ENCODE measurements at regions not wholly inside any gene's neighbourhood (a gene's known extent, or its start where the extent isn't known, plus 50 kb on each side); places are given as distances from the start of the nearest gene placed in this dataset.

DNA sequence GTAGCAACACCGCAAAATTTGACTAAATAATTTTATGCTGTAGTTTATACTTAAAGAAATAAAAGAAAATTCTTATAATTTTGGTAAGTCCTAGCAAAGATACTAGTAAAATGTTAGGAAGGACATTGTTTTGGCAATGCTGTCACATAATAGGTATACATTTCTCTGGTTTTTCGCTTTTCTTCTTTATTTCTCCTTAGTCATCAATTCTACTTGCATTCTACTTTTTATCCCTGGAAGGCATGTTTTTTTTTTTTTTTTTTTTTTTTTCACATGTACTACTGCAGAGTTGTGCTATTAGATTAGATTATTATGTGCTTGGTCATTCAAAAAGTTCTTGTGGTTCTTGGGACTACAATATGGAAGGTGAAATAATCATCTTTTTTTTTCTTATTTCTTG is 1421.2 kb downstream of the SI start:
- dilution Hi-C loops (cut with MboI; ENCODE audit: extremely low pct_ligation_motif_present, low sequenced_read_pairs), result no loop called here
- CTCF ChIA-PET, result no interaction called here

DNA sequence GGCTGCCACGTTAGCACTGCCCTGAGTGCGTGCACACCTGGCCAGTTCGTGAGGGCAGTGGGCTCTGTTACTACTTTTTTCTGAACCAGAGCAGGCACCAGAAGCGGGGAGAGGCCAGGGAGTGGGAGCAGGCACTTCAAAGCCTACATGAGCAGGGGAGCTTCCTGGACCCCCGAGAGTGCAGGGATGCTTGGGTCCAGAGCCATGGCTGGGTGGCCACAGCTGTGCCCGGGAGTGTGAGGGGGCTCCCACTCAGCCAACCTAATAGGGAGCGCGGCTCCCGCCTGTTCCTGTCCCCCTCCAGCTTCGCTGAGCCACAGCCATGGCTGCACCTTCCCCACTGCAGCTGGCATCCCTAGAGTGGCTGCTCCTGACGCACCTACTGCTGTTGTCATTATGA is 1423.3 kb downstream of the SI start:
- Histone ChIP-seq H3K9me3 (replicated peaks; ENCODE audit: control insufficient read depth, insufficient read depth, low read length) (peaks cover 4% of the 10 kb centered on the region), H3K4me3 (replicated peaks in 1 of 3; ENCODE audit: insufficient read depth in 1 of 3, low read depth in 1 of 3, low read length in 3 of 3) (no peak overlapping the region), H3K9ac (replicated peaks; ENCODE audit: extremely low read depth, insufficient read depth, low read length) (no peak overlapping the region), H2AFZ (ENCODE audit: low read depth, low read length) (no peak overlapping the region), H3K4me1 (ENCODE audit: control insufficient read depth, extremely low read depth, insufficient read depth, low read length) (no peaks in the 10 kb centered on the region), H4K20me1 (replicated peaks; ENCODE audit: control insufficient read depth, extremely low read depth, insufficient read depth, low read length) (no peaks in the 10 kb centered on the region), H3K4me2 (ENCODE audit: insufficient read depth, low read length) (no peak overlapping the region), H3K27ac (ENCODE audit: insufficient read depth, low read depth, low read length) (no peak overlapping the region), H3K9me1 (replicated peaks; ENCODE audit: control insufficient read depth, extremely low read depth, insufficient read depth, low read length) (no peaks in the 10 kb centered on the region), H3K79me2 (ENCODE audit: control insufficient read depth, insufficient read depth, low read length) (no peaks in the 10 kb centered on the region), H3K27me3 (ENCODE audit: control insufficient read depth in 2 of 2, insufficient read depth in 2 of 2, low read length in 2 of 2) (no peaks in the 10 kb centered on the region), H3K36me3 (ENCODE audit: control insufficient read depth in 2 of 2, extremely low read depth in 1 of 2, insufficient read depth in 2 of 2, low read length in 2 of 2) (no peaks in the 10 kb centered on the region)
- dilution Hi-C loops (cut with MboI; ENCODE audit: extremely low pct_ligation_motif_present, low sequenced_read_pairs) (no loop called here), intact Hi-C loops (cut with micrococcal nuclease) (no loop called here)
- FAIRE-seq, result no peak
- ChIA-PET POLR2A (no interaction called here), CTCF (no interaction called here)
- DNase-seq (ENCODE audit: low read depth, low spot score), result no peak
- no TSS peak for BruUV-seq (replicated peaks)
- TF ChIP-seq, protein P1, sequence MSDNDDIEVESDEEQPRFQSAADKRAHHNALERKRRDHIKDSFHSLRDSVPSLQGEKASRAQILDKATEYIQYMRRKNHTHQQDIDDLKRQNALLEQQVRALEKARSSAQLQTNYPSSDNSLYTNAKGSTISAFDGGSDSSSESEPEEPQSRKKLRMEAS (IDR thresholded peaks at IDR 0.05; ENCODE audit: insufficient read depth, insufficient read length), result no peak
- TF ChIP-seq POLR2AphosphoS5 (IDR thresholded peaks at IDR 0.05; ENCODE audit: insufficient read depth, low read depth, low read length) (no peak), MYC (IDR thresholded peaks at IDR 0.05; ENCODE audit: low read depth, low read length) (no peak), POLR2A (IDR thresholded peaks at IDR 0.05; ENCODE audit: low read depth, low read length) (no peak), EZH2 (IDR thresholded peaks at IDR 0.05; ENCODE audit: borderline replicate concordance, low read depth, low read length, severe bottlenecking) (no peak), JUN (IDR thresholded peaks at IDR 0.05; ENCODE audit: borderline replicate concordance, insufficient read depth, insufficient read length, low read depth) (no peak), GATA2 (IDR thresholded peaks at IDR 0.05; ENCODE audit: insufficient read depth, insufficient read length, low read depth, low read length) (no peak), FOS (IDR thresholded peaks at IDR 0.05; ENCODE audit: borderline replicate concordance, insufficient read depth, low read length) (no peak)
- TF ChIP-seq, protein P2, sequence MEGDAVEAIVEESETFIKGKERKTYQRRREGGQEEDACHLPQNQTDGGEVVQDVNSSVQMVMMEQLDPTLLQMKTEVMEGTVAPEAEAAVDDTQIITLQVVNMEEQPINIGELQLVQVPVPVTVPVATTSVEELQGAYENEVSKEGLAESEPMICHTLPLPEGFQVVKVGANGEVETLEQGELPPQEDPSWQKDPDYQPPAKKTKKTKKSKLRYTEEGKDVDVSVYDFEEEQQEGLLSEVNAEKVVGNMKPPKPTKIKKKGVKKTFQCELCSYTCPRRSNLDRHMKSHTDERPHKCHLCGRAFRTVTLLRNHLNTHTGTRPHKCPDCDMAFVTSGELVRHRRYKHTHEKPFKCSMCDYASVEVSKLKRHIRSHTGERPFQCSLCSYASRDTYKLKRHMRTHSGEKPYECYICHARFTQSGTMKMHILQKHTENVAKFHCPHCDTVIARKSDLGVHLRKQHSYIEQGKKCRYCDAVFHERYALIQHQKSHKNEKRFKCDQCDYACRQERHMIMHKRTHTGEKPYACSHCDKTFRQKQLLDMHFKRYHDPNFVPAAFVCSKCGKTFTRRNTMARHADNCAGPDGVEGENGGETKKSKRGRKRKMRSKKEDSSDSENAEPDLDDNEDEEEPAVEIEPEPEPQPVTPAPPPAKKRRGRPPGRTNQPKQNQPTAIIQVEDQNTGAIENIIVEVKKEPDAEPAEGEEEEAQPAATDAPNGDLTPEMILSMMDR (IDR thresholded peaks at IDR 0.05; ENCODE audit: extremely low read depth in 1 of 2, insufficient read depth in 1 of 2, low read depth in 1 of 2, low read length in 2 of 2), result no peak

More for the DNA sequence above, 1421.2 kb downstream of the SI start:
- POLR2A ChIA-PET, result no interaction called here
- no peaks in the 10 kb centered on the region for H3K9me1 ChIP-seq (replicated peaks; ENCODE audit: control insufficient read depth, extremely low read depth, insufficient read depth, low read length)
- H3K27me3 ChIP-seq (ENCODE audit: control insufficient read depth in 2 of 2, insufficient read depth in 2 of 2, low read length in 2 of 2), result no peaks in the 10 kb centered on the region
- H3K27ac ChIP-seq (ENCODE audit: insufficient read depth, low read depth, low read length), result no peak overlapping the region
- intact Hi-C loops (cut with micrococcal nuclease), result no loop called here
- FAIRE-seq, result no peak
- H3K9me3 ChIP-seq (replicated peaks; ENCODE audit: control insufficient read depth, insufficient read depth, low read length), result peaks cover 4% of the 10 kb centered on the region
- no TSS peak for BruUV-seq (replicated peaks)
- H3K36me3 ChIP-seq (ENCODE audit: control insufficient read depth in 2 of 2, extremely low read depth in 1 of 2, insufficient read depth in 2 of 2, low read length in 2 of 2), result no peaks in the 10 kb centered on the region
- H3K79me2 ChIP-seq (ENCODE audit: control insufficient read depth, insufficient read depth, low read length), result no peaks in the 10 kb centered on the region
- H3K4me3 ChIP-seq (replicated peaks in 1 of 3; ENCODE audit: insufficient read depth in 1 of 3, low read depth in 1 of 3, low read length in 3 of 3), result no peak overlapping the region
- TF ChIP-seq JUN (IDR thresholded peaks at IDR 0.05; ENCODE audit: borderline replicate concordance, insufficient read depth, insufficient read length, low read depth) (no peak), FOS (IDR thresholded peaks at IDR 0.05; ENCODE audit: borderline replicate concordance, insufficient read depth, low read length) (no peak), MYC (IDR thresholded peaks at IDR 0.05; ENCODE audit: low read depth, low read length) (no peak)
- TF ChIP-seq, protein P2 (IDR thresholded peaks at IDR 0.05; ENCODE audit: extremely low read depth in 1 of 2, insufficient read depth in 1 of 2, low read depth in 1 of 2, low read length in 2 of 2), result no peak
- H3K4me2 ChIP-seq (ENCODE audit: insufficient read depth, low read length), result no peak overlapping the region
- no peak overlapping the region for H2AFZ ChIP-seq (ENCODE audit: low read depth, low read length)
- H3K9ac ChIP-seq (replicated peaks; ENCODE audit: extremely low read depth, insufficient read depth, low read length), result no peak overlapping the region
- H3K4me1 ChIP-seq (ENCODE audit: control insufficient read depth, extremely low read depth, insufficient read depth, low read length), result no peaks in the 10 kb centered on the region
- DNase-seq (ENCODE audit: low read depth, low spot score), result no peak
- no peaks in the 10 kb centered on the region for H4K20me1 ChIP-seq (replicated peaks; ENCODE audit: control insufficient read depth, extremely low read depth, insufficient read depth, low read length)

All from endothelial cell of umbilical vein (primary cell).